NCI-H128 (cell line): ENCODE measurements at regions not wholly inside any gene's neighbourhood (a gene's known extent, or its start where the extent isn't known, plus 50 kb on each side); places are given as distances from the start of the nearest gene placed in this dataset.
"Not testable (repeated sequence)": the region's sequence is repeated elsewhere in the genome, so short reads cannot be mapped to it uniquely, and the experiment has no call there.

Source experiments
- DNase-seq: peaks from one replicate; lab custom pipeline; 2025; ENCODE audit not compliant: unreplicated experiment; lab: John Stamatoyannopoulos, UW

DNA sequence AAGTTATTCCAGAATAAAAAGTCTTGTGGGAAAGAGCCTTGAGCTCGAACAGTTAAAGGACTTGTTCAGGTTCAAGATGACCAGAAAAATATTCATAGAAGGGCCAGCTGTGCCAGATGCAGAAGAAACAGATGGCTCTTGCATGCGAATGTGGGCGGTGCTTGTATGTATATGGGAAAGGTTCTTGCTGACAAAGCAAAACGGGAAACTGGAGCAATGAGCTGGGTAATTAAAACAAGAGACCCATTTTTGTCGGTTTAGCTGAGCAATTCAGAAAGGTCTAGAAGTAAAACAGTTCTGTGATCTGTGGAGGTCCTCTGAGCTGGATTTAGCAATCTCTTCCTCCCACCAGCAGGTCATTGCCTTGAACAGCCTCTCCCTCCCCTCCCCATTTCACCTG, 107.2 kb upstream of the MARK1 start:
- DNase-seq = no peak

DNA sequence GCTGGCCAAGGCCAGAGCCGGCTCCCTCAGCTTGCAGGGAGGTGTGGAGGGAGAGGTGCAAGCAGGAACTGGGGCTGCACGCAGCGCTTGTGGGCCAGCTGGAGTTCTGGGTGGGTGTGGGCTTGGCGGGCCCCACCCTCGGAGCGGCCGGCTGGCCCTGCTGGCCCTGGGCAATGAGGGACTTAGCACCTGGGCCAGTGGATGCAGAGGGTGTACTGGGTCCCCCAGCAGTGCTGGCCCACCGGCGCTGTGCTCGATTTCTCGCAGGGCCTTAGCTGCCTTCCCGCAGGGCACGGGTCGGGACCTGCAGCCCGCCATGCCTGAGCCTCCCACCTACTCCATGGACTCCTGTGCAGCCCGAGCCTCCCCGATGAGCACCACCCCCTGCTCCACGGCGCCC, 115.6 kb upstream of the MARK1 start:
- not testable (repeated sequence) for DNase-seq

GRCh38 chr1:220410611-220411010, 117.3 kb upstream of the MARK1 start:
- DNase-seq = no peak

- DNase-seq = no peak
Measured at GRCh38 chr1:220409771-220410595, 118.0 kb upstream of the MARK1 start.

- DNase-seq = no peak
Measured at GRCh38 chr1:220407191-220407590, 120.7 kb upstream of the MARK1 start.

GRCh38 chr1:220398238-220398637, 126.0 kb upstream of the RAB3GAP2 start:
- no peak for DNase-seq

- DNase-seq = no peak
Measured at GRCh38 chr1:220391491-220391890, 119.2 kb upstream of the RAB3GAP2 start.

DNA sequence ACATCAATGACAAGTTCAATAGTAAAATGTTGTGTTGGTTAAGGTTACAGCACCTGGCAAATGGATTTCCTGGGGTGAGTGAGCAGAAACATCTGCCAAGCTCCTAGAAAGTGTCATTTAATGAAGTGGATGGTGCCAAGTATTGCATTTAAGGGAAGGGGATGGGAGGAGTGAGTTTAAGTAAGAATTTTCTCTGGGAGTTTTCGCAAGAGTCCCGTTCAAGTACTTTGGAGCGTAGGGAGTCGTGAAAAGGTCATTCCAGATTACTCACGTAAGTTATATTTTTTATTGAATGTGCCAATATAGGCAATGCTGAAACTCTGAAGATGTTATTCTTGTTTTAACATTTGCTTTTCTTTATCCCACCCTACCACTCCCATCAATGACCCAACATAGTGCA, 117.4 kb upstream of the RAB3GAP2 start:
- peak; percentile 44 for DNase-seq

GRCh38 chr1:220386494-220387195, 114.4 kb upstream of the RAB3GAP2 start:
- DNase-seq = no peak

GRCh38 chr1:220385158-220385557, 112.9 kb upstream of the RAB3GAP2 start:
- DNase-seq = no peak

GRCh38 chr1:220382994-220383393, 110.7 kb upstream of the RAB3GAP2 start:
- DNase-seq = no peak

DNA sequence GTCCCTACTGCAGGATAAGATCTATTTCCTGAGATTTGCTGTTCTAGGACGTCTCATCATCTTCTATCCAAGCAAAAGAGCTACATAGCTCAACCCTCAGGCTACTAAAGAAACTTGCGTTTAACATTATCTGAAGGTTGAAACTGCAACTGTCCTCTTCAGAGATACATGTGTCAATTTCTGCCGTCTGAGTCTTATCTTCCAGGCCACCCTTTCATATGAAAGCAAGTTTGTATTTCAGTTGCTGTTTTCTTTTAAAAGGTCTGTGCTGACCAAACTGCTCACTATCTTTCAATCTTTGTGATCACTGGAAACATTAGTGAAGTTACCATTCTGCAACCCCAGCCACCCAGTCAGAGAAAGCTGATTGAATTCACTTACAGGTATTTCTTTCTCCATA, 108.6 kb upstream of the RAB3GAP2 start:
- no peak for DNase-seq

DNA sequence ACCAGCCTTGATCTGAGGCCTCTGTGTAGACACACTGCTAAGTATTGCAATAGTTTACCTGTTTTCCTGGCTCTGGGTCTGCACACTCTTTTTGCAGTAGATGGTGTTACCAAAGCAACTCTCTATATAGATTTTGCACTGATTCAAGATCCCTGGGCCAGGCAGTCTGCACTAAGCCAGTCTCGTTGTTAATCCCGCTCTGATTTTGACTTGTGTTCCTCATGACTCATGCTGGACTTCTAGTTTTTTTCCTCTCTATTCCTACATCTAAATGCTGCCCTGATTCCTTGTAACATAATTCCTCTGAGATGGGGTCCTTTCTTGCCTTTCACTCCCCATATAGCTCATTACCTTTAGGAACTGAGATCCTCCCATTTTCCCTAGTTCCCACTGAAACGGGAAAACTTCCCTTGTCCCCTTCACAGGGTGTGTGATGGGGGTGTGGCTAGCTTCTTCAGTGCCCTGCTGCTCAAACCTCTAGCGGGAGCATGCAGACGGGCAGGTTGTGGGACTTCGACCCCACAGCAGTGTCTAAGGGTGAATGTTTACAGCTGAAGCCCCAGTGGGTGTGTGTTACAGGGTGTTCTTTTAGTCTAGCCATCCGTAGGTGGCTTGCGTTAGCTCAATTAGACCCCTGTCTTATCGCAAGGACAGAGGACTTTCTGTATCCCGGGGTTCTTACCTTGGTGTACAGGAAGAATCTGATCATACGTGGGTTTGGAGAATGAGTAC, 106.5 kb upstream of the RAB3GAP2 start:
- DNase-seq = no peak

- DNase-seq = no peak
Measured at GRCh38 chr1:220375715-220376114, 103.5 kb upstream of the RAB3GAP2 start.

DNA sequence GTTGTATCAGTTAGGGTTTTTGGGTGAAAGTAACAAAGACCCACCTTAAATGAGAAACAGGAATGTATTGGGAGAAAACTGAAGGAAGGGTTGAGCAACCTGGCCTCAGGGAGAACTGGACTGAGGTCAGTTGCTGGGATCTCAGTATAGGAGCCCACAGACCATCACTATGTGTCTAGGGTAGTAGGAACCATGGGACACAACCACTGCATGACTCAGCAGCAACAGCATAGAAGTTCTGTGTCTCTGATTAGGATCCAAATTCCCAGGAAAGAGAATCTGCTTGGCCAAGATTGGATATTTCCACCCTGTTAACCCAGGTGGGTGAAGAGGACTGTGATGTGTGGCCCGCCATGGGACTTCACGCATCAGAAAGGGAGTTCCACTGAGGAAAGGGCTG, 102.2 kb upstream of the RAB3GAP2 start:
- no peak for DNase-seq

- no peak for DNase-seq
Measured at GRCh38 chr1:220372451-220372850, 100.2 kb upstream of the RAB3GAP2 start.

GRCh38 chr1:220371324-220371723, 99.1 kb upstream of the RAB3GAP2 start:
- no peak for DNase-seq

GRCh38 chr1:220370041-220370700, 97.9 kb upstream of the RAB3GAP2 start:
- DNase-seq = no peak

- no peak for DNase-seq
Measured at GRCh38 chr1:220369511-220369910, 97.3 kb upstream of the RAB3GAP2 start.

DNA sequence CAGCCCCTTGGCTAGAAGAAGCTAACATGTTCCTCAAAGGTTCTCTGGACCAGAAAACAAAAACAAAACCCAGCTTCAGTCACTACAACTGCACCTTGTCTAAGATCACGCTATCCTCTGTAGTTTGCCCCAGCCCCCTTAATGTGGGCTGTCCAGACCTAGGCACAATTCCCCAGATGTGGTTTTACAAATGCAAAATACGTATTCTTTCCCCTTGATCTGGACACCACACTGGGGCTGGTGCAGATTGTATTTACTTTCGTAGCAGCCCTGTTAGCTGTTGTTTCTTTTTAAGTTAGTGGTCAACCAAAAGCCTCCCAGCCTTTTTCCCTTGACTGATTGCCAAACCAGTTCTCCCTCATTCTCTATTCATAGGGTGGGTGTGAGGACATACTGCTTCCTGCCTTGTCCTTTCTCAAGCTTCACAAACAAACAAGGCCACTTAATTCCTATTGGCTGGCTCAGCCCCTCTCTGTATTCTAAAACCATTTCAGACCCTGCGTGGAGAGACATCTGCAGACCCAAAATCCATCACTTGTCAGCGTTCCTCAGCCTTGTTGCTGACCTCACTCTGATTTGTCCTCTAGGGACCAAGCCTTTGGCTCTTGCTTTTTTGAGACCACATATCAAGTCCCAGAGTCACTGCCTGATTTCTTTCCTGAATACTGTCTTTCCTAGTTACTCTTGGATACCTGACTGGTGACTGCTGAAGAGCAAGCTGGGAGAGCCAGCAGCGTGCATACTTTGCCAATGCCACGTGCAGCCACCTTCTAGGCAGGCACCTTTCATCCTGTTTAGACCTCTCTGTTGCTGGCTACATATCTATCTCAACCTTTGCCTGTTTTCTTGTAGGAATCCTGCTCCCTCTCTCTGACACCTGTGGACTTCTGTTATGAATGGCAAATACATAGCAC, 96.4 kb upstream of the RAB3GAP2 start:
- no peak for DNase-seq
